ENCODE measurements at regions not wholly inside any gene's neighbourhood (a gene's known extent, or its start where the extent isn't known, plus 50 kb on each side); places are given as distances from the start of the nearest gene placed in this dataset.

DNA sequence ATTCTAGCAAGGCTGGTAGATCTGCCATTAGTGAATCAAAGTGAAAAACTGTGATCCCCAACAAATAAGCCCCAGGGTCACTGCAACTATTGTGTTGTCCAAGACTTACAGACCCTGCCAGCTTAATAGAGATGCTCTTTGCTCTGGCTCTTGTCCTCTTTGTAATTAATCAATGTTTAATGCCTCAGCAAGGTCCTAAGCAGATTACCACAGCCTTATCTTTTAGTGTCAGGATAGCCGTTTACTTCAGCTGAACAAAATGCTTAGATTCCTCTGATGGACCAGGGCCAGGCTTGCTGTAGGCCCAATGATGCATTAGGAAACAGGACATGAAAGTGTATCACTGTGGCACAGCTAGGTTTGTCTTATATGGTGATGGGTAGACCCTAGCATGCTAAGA lies 353.3 kb downstream of the HACE1 start:
- no peak for TF ChIP-seq YY1 (IDR thresholded peaks at IDR 0.05)
- TF ChIP-seq, protein P1, sequence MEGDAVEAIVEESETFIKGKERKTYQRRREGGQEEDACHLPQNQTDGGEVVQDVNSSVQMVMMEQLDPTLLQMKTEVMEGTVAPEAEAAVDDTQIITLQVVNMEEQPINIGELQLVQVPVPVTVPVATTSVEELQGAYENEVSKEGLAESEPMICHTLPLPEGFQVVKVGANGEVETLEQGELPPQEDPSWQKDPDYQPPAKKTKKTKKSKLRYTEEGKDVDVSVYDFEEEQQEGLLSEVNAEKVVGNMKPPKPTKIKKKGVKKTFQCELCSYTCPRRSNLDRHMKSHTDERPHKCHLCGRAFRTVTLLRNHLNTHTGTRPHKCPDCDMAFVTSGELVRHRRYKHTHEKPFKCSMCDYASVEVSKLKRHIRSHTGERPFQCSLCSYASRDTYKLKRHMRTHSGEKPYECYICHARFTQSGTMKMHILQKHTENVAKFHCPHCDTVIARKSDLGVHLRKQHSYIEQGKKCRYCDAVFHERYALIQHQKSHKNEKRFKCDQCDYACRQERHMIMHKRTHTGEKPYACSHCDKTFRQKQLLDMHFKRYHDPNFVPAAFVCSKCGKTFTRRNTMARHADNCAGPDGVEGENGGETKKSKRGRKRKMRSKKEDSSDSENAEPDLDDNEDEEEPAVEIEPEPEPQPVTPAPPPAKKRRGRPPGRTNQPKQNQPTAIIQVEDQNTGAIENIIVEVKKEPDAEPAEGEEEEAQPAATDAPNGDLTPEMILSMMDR (IDR thresholded peaks at IDR 0.05; ENCODE audit: low read depth, low read length, missing input control): no peak

Data from liver (tissue), 2 donors.